OCI-LY7 (cell line): ENCODE measurements at regions not wholly inside any gene's neighbourhood (a gene's known extent, or its start where the extent isn't known, plus 50 kb on each side); places are given as distances from the start of the nearest gene placed in this dataset.

Experiments
- BruUV-seq: library from RNA; stranded (reverse); fragments of 400-500 nt; replicated peaks from 2 replicates; lab custom pipeline; 2021; lab: Mats Ljungman, UMichigan
- CTCF ChIA-PET: fragments of 300-600 bp; sonication (Branson Sonifier 250); formaldehyde crosslinking; loops from one replicate; lab custom pipeline; 2022; ENCODE audit warnings: antibody characterized with exemption; ENCODE audit not compliant: unreplicated experiment; lab: Charles Lee
- POLR2A ChIA-PET: fragments of 300-600 bp; sonication (Branson Sonifier 250); formaldehyde crosslinking; loops from one replicate; lab custom pipeline; 2022; ENCODE audit warnings: antibody characterized with exemption; lab: Charles Lee
- DNase-seq: peaks from one replicate; pipeline ENCODE4 v3.0.0-alpha.2; 2015; ENCODE audit warnings: low spot score
- H2AFZ ChIP-seq: fragments of 200-600 bp; sonication (generic), shearing (Covaris generic); 2 replicates; pipeline ENCODE4 v1.6.1; 2014; ENCODE audit warnings: mild to moderate bottlenecking, antibody characterized with exemption, low read length, moderate library complexity
- H3K27ac ChIP-seq: fragments of 200-600 bp; sonication (generic); 2 replicates; pipeline ENCODE4 v1.5.1; 2014; ENCODE audit warnings: mixed run types, low read depth, mild to moderate bottlenecking, moderate library complexity, low read length, inconsistent platforms; ENCODE audit not compliant: poor library complexity, severe bottlenecking
- H3K36me3 ChIP-seq: fragments of 200-600 bp; sonication (generic); 2 replicates; pipeline ENCODE4 v1.6.1; 2014; ENCODE audit warnings: mild to moderate bottlenecking, antibody characterized with exemption, low read length, moderate library complexity, mixed read lengths; ENCODE audit not compliant: insufficient read depth
- H3K4me1 ChIP-seq: fragments of 200-600 bp; sonication (generic); 2 replicates; pipeline ENCODE4 v1.5.1; 2014; ENCODE audit warnings: mild to moderate bottlenecking, low read length; ENCODE audit not compliant: insufficient read depth, poor library complexity, severe bottlenecking
- H3K4me2 ChIP-seq: fragments of 200-600 bp; sonication (generic); 2 replicates; pipeline ENCODE4 v1.6.1; 2014; ENCODE audit warnings: mild to moderate bottlenecking, low read length
- H3K4me3 ChIP-seq: fragments of 200-600 bp; sonication (generic); 2 replicates; pipeline ENCODE4 v1.5.1; 2014; ENCODE audit warnings: mild to moderate bottlenecking, low read depth, low read length; ENCODE audit not compliant: poor library complexity, severe bottlenecking
- H3K79me2 ChIP-seq: fragments of 200-600 bp; sonication (generic); 2 replicates; pipeline ENCODE4 v1.6.1; 2016; ENCODE audit warnings: low read depth, mild to moderate bottlenecking, low read length, moderate library complexity, mixed read lengths; ENCODE audit not compliant: insufficient read depth
- H3K9me2 ChIP-seq: fragments of 200-600 bp; sonication (generic); 2 replicates; pipeline ENCODE4 v1.6.1; 2016; ENCODE audit warnings: mild to moderate bottlenecking, low read length, mixed read lengths; ENCODE audit not compliant: insufficient read depth
- H3K9me3 ChIP-seq: fragments of 200-600 bp; sonication (generic); 2 replicates; pipeline ENCODE4 v1.6.1; 2014; ENCODE audit warnings: mild to moderate bottlenecking, mixed run types, low read length, mixed read lengths
- H4K20me1 ChIP-seq: fragments of 200-600 bp; sonication (generic); 2 replicates; pipeline ENCODE4 v1.6.1; 2014; ENCODE audit warnings: mild to moderate bottlenecking, antibody characterized with exemption, low read length, moderate library complexity, mixed read lengths; ENCODE audit not compliant: insufficient read depth
- EZH2phosphoT487 ChIP-seq: fragments of 200-600 bp; sonication (generic); IDR thresholded peaks from 2 replicates; pipeline ENCODE4 v1.6.1; 2018; ENCODE audit warnings: low read depth, borderline replicate concordance, mild to moderate bottlenecking, mixed run types, antibody characterized with exemption, low read length, moderate library complexity, mixed read lengths
- intact Hi-C: fragments of 100-400 bp; cut with micrococcal nuclease; formaldehyde crosslinking; loops from one replicate; pipeline ENCODE4 v1.10.0; 2022; ENCODE audit not compliant: unreplicated experiment
- TF ChIP-seq, protein P1 (sequence below): fragments of 200-600 bp; sonication (generic); conservative IDR thresholded peaks from 2 replicates; pipeline ENCODE4 v1.5.1; 2014; ENCODE audit warnings: mild to moderate bottlenecking, antibody characterized with exemption, low read length, moderate library complexity, mixed read lengths

DNA sequence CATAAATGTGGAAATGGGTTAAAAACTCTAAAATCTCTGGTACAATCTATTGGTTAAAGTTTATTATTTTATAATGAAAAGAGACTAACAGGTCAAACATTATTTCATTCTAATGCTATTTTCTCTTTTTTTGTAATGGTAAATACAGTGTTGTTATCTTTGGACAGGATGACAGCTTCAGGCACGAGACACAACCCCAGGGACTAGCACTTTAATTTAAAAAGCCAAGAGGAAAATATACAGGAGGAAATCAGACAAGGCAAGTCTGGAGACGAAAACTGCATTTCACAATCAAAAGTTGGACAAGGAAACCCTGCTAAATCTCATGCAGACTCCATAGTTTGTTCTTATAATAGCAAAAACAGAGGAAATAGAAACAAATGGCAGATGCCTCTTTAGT is 589.1 kb upstream of the CDH8 start:
- intact Hi-C loops, result no loop called here
- no TSS peak for BruUV-seq

DNA sequence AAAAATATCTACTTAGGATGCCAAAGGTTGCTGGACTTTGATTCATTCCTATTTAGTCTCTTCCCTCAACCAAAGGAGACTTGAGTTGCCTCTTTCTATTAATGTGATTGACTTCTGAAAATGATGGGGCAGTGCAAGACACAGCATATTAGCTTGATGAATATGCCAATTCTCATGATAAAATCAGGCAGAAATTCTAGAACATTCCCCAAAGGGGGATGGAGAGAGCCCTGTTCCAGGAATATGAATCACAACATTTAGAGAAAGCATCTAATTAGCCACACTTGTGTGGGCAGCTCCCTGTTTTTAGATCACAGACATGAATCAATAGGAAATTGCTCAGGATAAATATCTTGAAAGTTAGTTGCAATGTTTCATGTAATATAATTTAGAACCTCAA is 584.0 kb upstream of the CDH8 start:
- no peak overlapping the region for H3K4me3 ChIP-seq
- no peak overlapping the region for H3K4me2 ChIP-seq
- H3K9me3 ChIP-seq, result no peaks in the 10 kb centered on the region
- H3K4me1 ChIP-seq, result no peaks in the 10 kb centered on the region
- no peaks in the 10 kb centered on the region for H3K9me2 ChIP-seq
- BruUV-seq, result no TSS peak
- ChIA-PET CTCF (no interaction called here), POLR2A (interaction anchor here (0.7 kb wide), 1 partner anchor 274 kb away, joined by 3 read pairs; no protein-coding TSS in a partner anchor)
- no peaks in the 10 kb centered on the region for H3K79me2 ChIP-seq
- H4K20me1 ChIP-seq, result no peaks in the 10 kb centered on the region
- intact Hi-C loops, result no loop called here
- TF ChIP-seq, protein P1, sequence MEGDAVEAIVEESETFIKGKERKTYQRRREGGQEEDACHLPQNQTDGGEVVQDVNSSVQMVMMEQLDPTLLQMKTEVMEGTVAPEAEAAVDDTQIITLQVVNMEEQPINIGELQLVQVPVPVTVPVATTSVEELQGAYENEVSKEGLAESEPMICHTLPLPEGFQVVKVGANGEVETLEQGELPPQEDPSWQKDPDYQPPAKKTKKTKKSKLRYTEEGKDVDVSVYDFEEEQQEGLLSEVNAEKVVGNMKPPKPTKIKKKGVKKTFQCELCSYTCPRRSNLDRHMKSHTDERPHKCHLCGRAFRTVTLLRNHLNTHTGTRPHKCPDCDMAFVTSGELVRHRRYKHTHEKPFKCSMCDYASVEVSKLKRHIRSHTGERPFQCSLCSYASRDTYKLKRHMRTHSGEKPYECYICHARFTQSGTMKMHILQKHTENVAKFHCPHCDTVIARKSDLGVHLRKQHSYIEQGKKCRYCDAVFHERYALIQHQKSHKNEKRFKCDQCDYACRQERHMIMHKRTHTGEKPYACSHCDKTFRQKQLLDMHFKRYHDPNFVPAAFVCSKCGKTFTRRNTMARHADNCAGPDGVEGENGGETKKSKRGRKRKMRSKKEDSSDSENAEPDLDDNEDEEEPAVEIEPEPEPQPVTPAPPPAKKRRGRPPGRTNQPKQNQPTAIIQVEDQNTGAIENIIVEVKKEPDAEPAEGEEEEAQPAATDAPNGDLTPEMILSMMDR, result no peak
- no peak for TF ChIP-seq EZH2phosphoT487
- DNase-seq, result no peak
- H2AFZ ChIP-seq, result no peak overlapping the region
- no peak overlapping the region for H3K27ac ChIP-seq
- H3K36me3 ChIP-seq, result no peaks in the 10 kb centered on the region

More for the DNA sequence above, 589.1 kb upstream of the CDH8 start:
- H3K9me2 ChIP-seq, result no peaks in the 10 kb centered on the region
- no peaks in the 10 kb centered on the region for H3K9me3 ChIP-seq
- H3K4me2 ChIP-seq, result no peak overlapping the region
- H3K79me2 ChIP-seq, result no peaks in the 10 kb centered on the region
- no peak overlapping the region for H3K4me3 ChIP-seq
- no peaks in the 10 kb centered on the region for H4K20me1 ChIP-seq
- ChIA-PET POLR2A (no interaction called here), CTCF (no interaction called here)
- DNase-seq, result no peak
- TF ChIP-seq, protein P1, result no peak
- no peak for TF ChIP-seq EZH2phosphoT487
- H3K27ac ChIP-seq, result no peak overlapping the region
- H2AFZ ChIP-seq, result no peak overlapping the region
- no peaks in the 10 kb centered on the region for H3K36me3 ChIP-seq
- no peaks in the 10 kb centered on the region for H3K4me1 ChIP-seq

DNA sequence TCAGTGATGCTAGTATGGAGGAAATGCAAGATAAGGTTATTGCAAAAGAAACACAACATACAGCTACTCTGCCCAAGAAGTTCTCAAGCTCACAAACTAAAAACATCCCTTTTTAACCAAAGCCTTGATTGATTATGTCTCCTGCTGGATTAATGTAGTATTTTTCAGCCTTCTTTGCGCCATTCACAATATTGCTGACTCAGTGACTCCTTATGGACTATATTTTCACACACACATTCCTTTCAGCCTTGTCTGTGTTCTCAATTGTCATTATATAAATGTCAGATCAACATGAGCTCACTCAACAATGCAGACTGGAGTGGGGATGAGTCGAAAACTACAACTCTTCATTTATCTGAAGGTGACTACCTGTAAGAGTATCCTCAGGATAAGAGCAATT is 579.3 kb upstream of the CDH8 start:
- H3K9me2 ChIP-seq, result no peaks in the 10 kb centered on the region

More for the DNA sequence above, 579.3 kb upstream of the CDH8 start:
- Histone ChIP-seq H3K4me3 (no peak overlapping the region), H3K9me3 (no peaks in the 10 kb centered on the region), H3K4me2 (no peak overlapping the region), H3K4me1 (no peaks in the 10 kb centered on the region), H3K36me3 (no peaks in the 10 kb centered on the region), H3K27ac (no peak overlapping the region), H3K79me2 (no peaks in the 10 kb centered on the region), H4K20me1 (no peaks in the 10 kb centered on the region), H2AFZ (no peak overlapping the region)
- TF ChIP-seq, protein P1, result no peak
- TF ChIP-seq EZH2phosphoT487, result no peak
- intact Hi-C loops, result no loop called here
- no TSS peak for BruUV-seq
- POLR2A ChIA-PET, result no interaction called here
- DNase-seq, result no peak
- CTCF ChIA-PET, result no interaction called here
